Omental fat pad (tissue), 3 donors: ENCODE measurements at regions not wholly inside any gene's neighbourhood (a gene's known extent, or its start where the extent isn't known, plus 50 kb on each side); places are given as distances from the start of the nearest gene placed in this dataset.

Source experiments
- ATAC-seq: fragments of 150-250 bp; one replicate; pipeline ENCODE4 v1.9.1; 2016; ENCODE audit warnings: mild to moderate bottlenecking, moderate library complexity; ENCODE audit not compliant: low FRiP score
- DNase-seq: peaks from one replicate; pipeline ENCODE4 v3.0.0-alpha.2; 2019; ENCODE audit warnings: low spot score
- CTCF ChIP-seq, 3 donors: fragments of 450-650 bp; IDR thresholded peaks; one replicate each; pipeline ENCODE4 v1.5.1; 2016 to 2017; ENCODE audit warnings: antibody characterized with exemption in 3 of 3, mild to moderate bottlenecking in 3 of 3, moderate library complexity in 2 of 3

- no peak for TF ChIP-seq CTCF (IDR thresholded peaks at IDR 0.05)
- DNase-seq: no peak
- ATAC-seq: no peak
These were observed 174.6 kb downstream of the TRIM33 start for GRCh38 chr1:114336360-114336759.

- DNase-seq (no peak), ATAC-seq (no peak)
- no peak for TF ChIP-seq CTCF (IDR thresholded peaks at IDR 0.05)
These were observed 175.7 kb downstream of the TRIM33 start for GRCh38 chr1:114335273-114335672.

- no peak for DNase-seq
- no peak for TF ChIP-seq CTCF (IDR thresholded peaks at IDR 0.05)
- ATAC-seq: no peak
These were observed 176.7 kb downstream of the TRIM33 start for GRCh38 chr1:114334297-114334696.

GRCh38 chr1:114333690-114334089, 177.3 kb downstream of the TRIM33 start:
- TF ChIP-seq CTCF (IDR thresholded peaks at IDR 0.05): no peak
- no peak for DNase-seq
- no peak for ATAC-seq

- ATAC-seq (no peak), DNase-seq (no peak)
- no peak for TF ChIP-seq CTCF (IDR thresholded peaks at IDR 0.05)
These were observed 178.3 kb upstream of the SYT6 start for GRCh38 chr1:114331936-114332335.

- DNase-seq (no peak), ATAC-seq (no peak)
- TF ChIP-seq CTCF (IDR thresholded peaks at IDR 0.05): no peak
These were observed 176.8 kb upstream of the SYT6 start for GRCh38 chr1:114330451-114330983.

GRCh38 chr1:114328361-114328904, 174.8 kb upstream of the SYT6 start:
- ATAC-seq (no peak), DNase-seq (no peak)

More at GRCh38 chr1:114328361-114328904, 174.8 kb upstream of the SYT6 start:
- no peak for TF ChIP-seq CTCF (IDR thresholded peaks at IDR 0.05)
